Activated naive CD4-positive, alpha-beta T cell treated with anti-CD3 and anti-CD28 coated beads, Interleukin-2, amount 50 U/mL, for 72 hours (primary cell): ENCODE measurements at regions not wholly inside any gene's neighbourhood (a gene's known extent, or its start where the extent isn't known, plus 50 kb on each side); places are given as distances from the start of the nearest gene placed in this dataset.

ENCODE experiments used
- ATAC-seq, 2 donors: fragments of 150-1000 bp; cut with Tn5 transposase; 2 replicates each; pipeline ENCODE4 v1.10.0; 2021; ENCODE audit warnings: mild to moderate bottlenecking in 2 of 2, moderate library complexity in 2 of 2
- DNase-seq, 2 donors: peaks; one replicate each; pipeline ENCODE4 v3.0.0; 2021 to 2022; ENCODE audit warnings: low spot score in 2 of 2
- H3K27ac Mint-ChIP-seq, 2 donors: one replicate each; pipeline ENCODE4 v1.8.0; 2022; ENCODE audit warnings: mild to moderate bottlenecking in 2 of 2, mixed read lengths in 2 of 2
- H3K36me3 Mint-ChIP-seq, 2 donors: one replicate each; pipeline ENCODE4 v1.8.0; 2022; ENCODE audit warnings: mixed read lengths in 2 of 2
- H3K9me3 Mint-ChIP-seq, 2 donors: one replicate each; pipeline ENCODE4 v1.8.0; 2022; ENCODE audit warnings: mixed read lengths in 2 of 2

- ATAC-seq (no peak), DNase-seq (no peak)
- H3K9me3 Mint-ChIP-seq = no peaks in the 10 kb centered on the region
- H3K36me3 Mint-ChIP-seq = no peaks in the 10 kb centered on the region
- no peak overlapping the region for H3K27ac Mint-ChIP-seq
These were observed 100.7 kb upstream of the SLC38A4 start for GRCh38 chr12:46926526-46926925.

- DNase-seq (no peak), ATAC-seq (no peak)
- Mint-ChIP-seq H3K27ac (no peak overlapping the region), H3K36me3 (no peaks in the 10 kb centered on the region), H3K9me3 (no peaks in the 10 kb centered on the region)
These were observed 104.3 kb upstream of the SLC38A4 start for GRCh38 chr12:46930101-46930500.

- Mint-ChIP-seq H3K27ac (no peak overlapping the region), H3K36me3 (no peaks in the 10 kb centered on the region), H3K9me3 (no peaks in the 10 kb centered on the region)
- ATAC-seq = no peak
- DNase-seq = no peak
These were observed 108.2 kb upstream of the SLC38A4 start for GRCh38 chr12:46933947-46934346.

- Mint-ChIP-seq H3K36me3 (no peaks in the 10 kb centered on the region), H3K9me3 (no peaks in the 10 kb centered on the region), H3K27ac (no peak overlapping the region)
- ATAC-seq (no peak), DNase-seq (no peak)
These were observed 108.7 kb upstream of the SLC38A4 start for GRCh38 chr12:46934374-46935111.

- DNase-seq = no peak
These were observed 109.6 kb upstream of the SLC38A4 start for GRCh38 chr12:46935271-46935847.

GRCh38 chr12:46936042-46936441 is 110.2 kb upstream of the SLC38A4 start:
- no peak for ATAC-seq
- no peak overlapping the region for H3K27ac Mint-ChIP-seq
- no peak for DNase-seq
- H3K36me3 Mint-ChIP-seq = no peaks in the 10 kb centered on the region
- H3K9me3 Mint-ChIP-seq = no peaks in the 10 kb centered on the region

More at GRCh38 chr12:46935271-46935847, 109.6 kb upstream of the SLC38A4 start:
- H3K9me3 Mint-ChIP-seq = no peaks in the 10 kb centered on the region
- no peaks in the 10 kb centered on the region for H3K36me3 Mint-ChIP-seq
- no peak for ATAC-seq
- no peak overlapping the region for H3K27ac Mint-ChIP-seq

- no peak overlapping the region for H3K27ac Mint-ChIP-seq
- H3K9me3 Mint-ChIP-seq = no peaks in the 10 kb centered on the region
- ATAC-seq = no peak
These were observed 112.4 kb upstream of the SLC38A4 start for GRCh38 chr12:46938071-46938678.

GRCh38 chr12:46941981-46942380 is 116.2 kb upstream of the SLC38A4 start:
- H3K36me3 Mint-ChIP-seq = no peaks in the 10 kb centered on the region
- no peaks in the 10 kb centered on the region for H3K9me3 Mint-ChIP-seq
- no peak overlapping the region for H3K27ac Mint-ChIP-seq
- ATAC-seq (no peak), DNase-seq (no peak)

More at GRCh38 chr12:46938071-46938678, 112.4 kb upstream of the SLC38A4 start:
- H3K36me3 Mint-ChIP-seq = no peaks in the 10 kb centered on the region
- no peak for DNase-seq

- ATAC-seq (no peak), DNase-seq (no peak)
- H3K27ac Mint-ChIP-seq = no peak overlapping the region
These were observed 116.8 kb upstream of the SLC38A4 start for GRCh38 chr12:46942579-46942978.

GRCh38 chr12:46944088-46944487 is 118.3 kb upstream of the SLC38A4 start:
- DNase-seq = no peak
- H3K9me3 Mint-ChIP-seq = no peaks in the 10 kb centered on the region
- H3K27ac Mint-ChIP-seq = no peak overlapping the region
- H3K36me3 Mint-ChIP-seq = no peaks in the 10 kb centered on the region
- no peak for ATAC-seq

More at GRCh38 chr12:46942579-46942978, 116.8 kb upstream of the SLC38A4 start:
- H3K36me3 Mint-ChIP-seq = no peaks in the 10 kb centered on the region
- H3K9me3 Mint-ChIP-seq = no peaks in the 10 kb centered on the region

- Mint-ChIP-seq H3K9me3 (no peaks in the 10 kb centered on the region), H3K36me3 (no peaks in the 10 kb centered on the region), H3K27ac (no peak overlapping the region)
- DNase-seq (no peak), ATAC-seq (no peak)
These were observed 119.0 kb upstream of the SLC38A4 start for GRCh38 chr12:46944771-46945170.

- DNase-seq (no peak), ATAC-seq (no peak)
- Mint-ChIP-seq H3K9me3 (no peaks in the 10 kb centered on the region), H3K27ac (no peak overlapping the region), H3K36me3 (no peaks in the 10 kb centered on the region)
These were observed 119.8 kb upstream of the SLC38A4 start for GRCh38 chr12:46945591-46945990.

GRCh38 chr12:46946137-46946536 is 120.3 kb upstream of the SLC38A4 start:
- ATAC-seq (no peak), DNase-seq (no peak)
- H3K27ac Mint-ChIP-seq = no peak overlapping the region
- no peaks in the 10 kb centered on the region for H3K36me3 Mint-ChIP-seq
- H3K9me3 Mint-ChIP-seq = no peaks in the 10 kb centered on the region

- Mint-ChIP-seq H3K36me3 (no peaks in the 10 kb centered on the region), H3K9me3 (no peaks in the 10 kb centered on the region), H3K27ac (no peak overlapping the region)
- ATAC-seq = no peak
- no peak for DNase-seq
These were observed 123.2 kb upstream of the SLC38A4 start for GRCh38 chr12:46948936-46949545.

GRCh38 chr12:46950094-46950493 is 124.3 kb upstream of the SLC38A4 start:
- DNase-seq (no peak), ATAC-seq (no peak)
- no peak overlapping the region for H3K27ac Mint-ChIP-seq
- H3K9me3 Mint-ChIP-seq = no peaks in the 10 kb centered on the region
- no peaks in the 10 kb centered on the region for H3K36me3 Mint-ChIP-seq

GRCh38 chr12:46952880-46953483 is 126.4 kb upstream of the PCED1B start:
- no peak overlapping the region for H3K27ac Mint-ChIP-seq
- H3K9me3 Mint-ChIP-seq = no peaks in the 10 kb centered on the region
- DNase-seq (no peak), ATAC-seq (no peak)
- H3K36me3 Mint-ChIP-seq = no peaks in the 10 kb centered on the region

GRCh38 chr12:46956451-46957035 is 122.9 kb upstream of the PCED1B start:
- no peak for ATAC-seq
- DNase-seq = no peak
- no peaks in the 10 kb centered on the region for H3K36me3 Mint-ChIP-seq
- H3K9me3 Mint-ChIP-seq = no peaks in the 10 kb centered on the region
- H3K27ac Mint-ChIP-seq = no peak overlapping the region
